RPMI8226 (cell line): ENCODE measurements at regions not wholly inside any gene's neighbourhood (a gene's known extent, or its start where the extent isn't known, plus 50 kb on each side); places are given as distances from the start of the nearest gene placed in this dataset.

ENCODE experiments used
- DNase-seq: peaks from one replicate; pipeline ENCODE4 v3.0.0-alpha.2; 2015

GRCh38 chr7:17184805-17185689 is 113.4 kb upstream of the AHR start:
- no peak for DNase-seq

GRCh38 chr7:17185690-17186070 is 112.8 kb upstream of the AHR start:
- DNase-seq, result no peak

GRCh38 chr7:17186745-17187530 is 111.5 kb upstream of the AHR start:
- DNase-seq, result no peak

- no peak for DNase-seq
Measured at GRCh38 chr7:17194656-17195055, 103.8 kb upstream of the AHR start.

- DNase-seq, result no peak
Measured at GRCh38 chr7:17195576-17195975, 102.9 kb upstream of the AHR start.

- DNase-seq, result no peak
Measured at GRCh38 chr7:17205910-17206309, 92.5 kb upstream of the AHR start.

- no peak for DNase-seq
Measured at GRCh38 chr7:17206349-17206905, 92.0 kb upstream of the AHR start.

- DNase-seq, result no peak
Measured at GRCh38 chr7:17207220-17207619, 91.2 kb upstream of the AHR start.

GRCh38 chr7:17209101-17209500 is 89.4 kb upstream of the AHR start:
- DNase-seq, result no peak

GRCh38 chr7:17211307-17211836 is 87.1 kb upstream of the AHR start:
- DNase-seq, result no peak

- DNase-seq, result no peak
Measured at GRCh38 chr7:17212188-17212587, 86.3 kb upstream of the AHR start.

GRCh38 chr7:17227766-17228490 is 70.5 kb upstream of the AHR start:
- DNase-seq, result no peak

GRCh38 chr7:17229228-17229627 is 69.2 kb upstream of the AHR start:
- DNase-seq, result no peak

GRCh38 chr7:17230099-17230807 is 68.2 kb upstream of the AHR start:
- DNase-seq, result no peak

- no peak for DNase-seq
Measured at GRCh38 chr7:17233603-17234002, 64.8 kb upstream of the AHR start.

- no peak for DNase-seq
Measured at GRCh38 chr7:17234030-17234397, 64.4 kb upstream of the AHR start.

- peak; percentile 7 for DNase-seq
Measured at GRCh38 chr7:17234398-17235031, 63.9 kb upstream of the AHR start.

- no peak for DNase-seq
Measured at GRCh38 chr7:17236171-17236570, 62.3 kb upstream of the AHR start.

GRCh38 chr7:17236603-17237002 is 61.8 kb upstream of the AHR start:
- no peak for DNase-seq

- DNase-seq, result no peak
Measured at GRCh38 chr7:17239046-17239445, 59.4 kb upstream of the AHR start.

- no peak for DNase-seq
Measured at GRCh38 chr7:17239683-17240521, 58.5 kb upstream of the AHR start.
